Activated CD4-positive, CD25-positive, alpha-beta regulatory T cell treated with anti-CD3 and anti-CD28 coated beads, Interleukin-2, amount 50 U/mL, for 16 hours (primary cell): ENCODE measurements at regions not wholly inside any gene's neighbourhood (a gene's known extent, or its start where the extent isn't known, plus 50 kb on each side); places are given as distances from the start of the nearest gene placed in this dataset.
"Not testable (repeated sequence)": the region's sequence is repeated elsewhere in the genome, so short reads cannot be mapped to it uniquely, and the experiment has no call there.

Experiments used
- DNase-seq: peaks from one replicate; pipeline ENCODE4 v3.0.0-alpha.2; 2020; ENCODE audit warnings: low read depth, low spot score

DNA sequence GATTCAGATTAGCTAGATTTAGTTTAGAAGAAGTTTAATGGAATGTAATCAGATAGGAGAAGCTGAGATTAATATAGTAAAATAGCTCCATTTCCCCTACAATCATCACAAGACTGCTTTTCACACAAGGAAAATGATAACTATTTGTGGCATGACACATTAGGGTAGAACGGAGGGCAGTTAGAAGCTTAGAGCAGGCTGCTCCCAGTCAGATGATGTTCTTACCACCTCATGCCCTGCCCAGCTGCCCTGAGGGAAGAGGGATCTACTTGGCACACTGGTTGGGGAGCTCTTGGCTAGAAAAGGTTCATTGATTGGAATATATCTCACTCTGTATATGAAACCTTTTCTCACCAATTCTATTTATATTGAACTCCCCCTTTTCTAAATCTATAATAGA is 180.7 kb upstream of the IL15 start:
- no peak for DNase-seq

DNA sequence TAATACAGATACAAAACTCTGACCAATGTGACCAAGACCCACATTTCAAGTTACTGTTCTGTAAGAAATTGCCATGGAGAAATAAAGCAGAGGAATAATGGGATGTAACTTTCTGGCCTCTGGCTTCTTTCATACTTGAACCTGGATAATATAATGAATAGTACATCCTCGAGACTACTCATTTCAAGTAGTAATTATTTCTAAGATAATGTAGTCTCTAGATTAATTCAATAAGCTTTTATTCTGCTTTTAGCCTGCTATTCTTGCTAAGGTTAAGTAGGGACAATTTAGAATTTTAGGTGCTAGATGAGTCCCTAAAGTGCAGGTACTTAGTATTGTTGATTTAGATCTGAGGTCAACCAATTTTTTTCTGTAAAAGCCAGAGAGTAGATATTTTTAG is 178.7 kb upstream of the IL15 start:
- DNase-seq: no peak

DNA sequence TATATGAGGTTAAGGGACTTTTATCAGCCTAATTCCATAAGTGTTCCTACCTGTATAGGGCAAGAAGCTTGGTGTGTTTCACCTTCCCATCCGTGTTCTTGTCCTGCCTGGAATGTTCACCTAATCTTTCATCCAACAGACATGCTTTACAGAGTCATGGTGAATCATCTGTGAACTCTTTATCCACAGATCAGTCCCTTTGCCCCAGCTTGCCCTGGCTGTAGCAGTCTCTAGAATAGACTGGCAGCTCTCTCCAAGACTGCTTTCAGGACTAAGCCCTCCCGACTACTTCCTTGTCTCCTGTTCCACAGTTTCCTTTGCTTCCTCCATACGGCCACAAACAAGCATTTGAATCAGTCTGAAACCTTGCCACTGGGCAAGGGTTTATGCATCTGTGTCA is 177.9 kb upstream of the IL15 start:
- no peak for DNase-seq

DNA sequence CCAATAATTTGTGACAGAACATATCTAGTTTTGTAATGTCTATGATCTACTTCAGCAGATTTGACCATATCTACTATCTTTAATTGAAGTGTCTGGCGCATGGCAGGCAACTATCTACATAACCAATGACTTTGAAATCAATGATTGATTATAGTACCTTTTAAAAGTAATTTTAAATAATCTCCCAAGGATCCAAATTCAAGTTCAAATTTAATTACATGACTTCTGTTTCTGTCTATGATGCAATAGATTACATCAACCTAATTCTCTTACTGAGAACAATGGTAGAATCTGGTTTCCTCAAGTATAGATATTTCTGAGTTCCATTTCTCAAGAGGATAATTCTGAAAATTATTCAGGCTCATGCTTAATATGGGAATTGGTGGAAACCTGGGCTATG is 177.4 kb upstream of the IL15 start:
- no peak for DNase-seq

DNA sequence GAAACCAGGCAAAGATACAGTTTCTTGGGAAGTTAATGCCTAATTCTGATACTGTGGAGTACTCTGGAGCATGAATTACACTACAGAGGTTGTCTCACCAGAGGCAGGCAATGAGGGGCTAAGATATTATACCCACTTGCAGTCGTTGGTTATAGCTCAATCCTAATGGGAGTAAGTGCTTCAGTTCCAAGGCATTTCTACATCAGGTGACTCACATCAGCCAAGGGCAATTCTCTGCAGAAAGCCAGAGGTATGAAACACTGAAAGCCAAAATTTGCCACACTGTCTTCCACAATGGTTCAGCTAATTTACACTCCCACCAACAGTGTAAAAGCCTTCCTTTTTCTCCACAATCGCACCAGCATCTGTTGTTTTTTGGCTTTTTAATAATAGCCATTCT is 174.0 kb upstream of the IL15 start:
- no peak for DNase-seq

DNA sequence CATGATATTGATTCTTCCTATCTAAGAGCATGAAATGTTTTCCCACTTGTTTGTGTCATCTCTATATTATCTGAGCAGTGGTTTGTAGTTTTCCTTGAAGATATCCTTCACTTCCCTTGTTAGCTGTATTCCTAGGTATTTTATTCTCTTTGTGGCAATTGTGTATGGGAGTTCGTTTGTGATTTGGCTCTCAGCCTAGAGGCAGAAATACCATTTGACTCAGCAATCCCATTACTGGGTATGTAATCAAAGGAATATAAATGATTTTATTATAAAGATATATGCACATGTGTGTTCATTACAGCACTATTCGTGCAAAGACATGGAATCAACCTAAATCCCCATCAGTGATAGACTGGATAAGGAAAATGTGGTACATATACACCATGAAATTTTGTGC is 172.7 kb upstream of the IL15 start:
- DNase-seq: no peak

DNA sequence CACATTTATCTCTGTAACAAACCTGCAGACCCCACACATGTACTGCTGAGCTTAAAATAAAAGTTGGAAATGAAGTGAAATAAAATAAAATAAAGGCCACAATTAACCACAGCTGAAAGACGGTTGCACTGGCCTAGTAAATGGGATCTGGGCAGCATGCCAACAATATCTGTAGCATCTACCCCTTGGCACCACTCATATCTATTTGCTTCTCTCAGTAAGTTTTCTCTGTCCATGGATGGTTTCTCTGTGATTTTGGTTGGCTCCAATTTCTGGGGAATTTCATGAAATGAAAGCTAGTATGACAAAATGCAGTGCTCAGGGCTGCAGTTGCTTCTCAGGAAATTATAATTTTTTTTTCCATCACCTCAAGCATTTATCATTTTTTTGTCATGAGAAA is 172.0 kb upstream of the IL15 start:
- no peak for DNase-seq

DNA sequence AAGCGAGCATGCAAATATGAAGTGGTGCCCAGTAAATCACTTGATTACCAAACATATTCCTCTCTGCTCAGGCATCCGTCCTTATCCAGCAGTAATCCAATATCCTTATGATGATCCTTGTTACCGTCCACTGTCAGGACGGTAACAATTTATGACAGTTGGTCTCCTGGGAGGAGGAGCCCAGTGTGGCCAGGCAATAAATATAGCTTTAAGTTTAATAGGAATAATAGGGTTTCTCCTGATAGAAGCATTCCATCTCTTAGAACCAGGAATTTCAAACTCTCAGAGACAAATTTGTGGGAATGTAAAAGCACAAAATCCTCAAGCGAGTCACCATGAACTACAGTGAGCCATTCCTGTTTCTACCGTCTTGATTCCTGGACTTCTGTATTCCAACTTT is 171.2 kb upstream of the IL15 start:
- no peak for DNase-seq

DNA sequence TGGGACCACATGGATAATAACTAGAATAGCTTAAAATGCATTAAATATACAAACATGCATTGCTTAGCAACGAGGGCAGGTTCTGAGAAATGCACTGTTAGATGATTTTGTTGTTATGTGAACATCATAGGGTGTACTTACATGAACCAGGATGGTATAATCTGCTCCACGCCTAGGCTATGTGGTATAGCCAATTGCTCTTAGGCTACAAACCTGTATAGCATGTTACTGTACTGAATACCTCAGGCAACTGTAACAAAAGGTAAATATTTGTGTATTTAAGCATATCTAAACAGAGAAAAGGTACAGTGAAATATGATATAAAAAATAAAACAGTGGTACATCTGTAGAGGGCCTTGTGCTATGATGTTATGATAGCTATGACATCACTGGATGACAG is 169.2 kb upstream of the IL15 start:
- DNase-seq: no peak

DNA sequence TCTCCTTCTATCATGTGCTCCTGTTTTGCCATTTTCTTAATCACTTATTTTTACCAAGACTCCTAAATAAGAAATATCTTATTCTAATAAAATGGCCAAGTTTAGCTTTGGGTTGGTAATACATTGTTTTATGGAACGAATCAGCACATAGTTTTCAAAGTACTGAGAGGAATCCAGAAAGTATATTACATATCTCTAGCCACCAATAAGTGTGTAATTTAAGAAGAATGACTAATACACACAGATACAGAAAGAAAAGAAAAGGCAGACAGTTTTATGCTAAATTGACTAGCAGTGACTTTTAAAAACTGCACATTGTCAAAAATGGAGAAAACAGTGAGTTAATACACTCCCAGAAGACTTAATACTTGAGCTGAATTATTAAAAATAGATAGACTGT is 167.0 kb upstream of the IL15 start:
- DNase-seq: no peak

DNA sequence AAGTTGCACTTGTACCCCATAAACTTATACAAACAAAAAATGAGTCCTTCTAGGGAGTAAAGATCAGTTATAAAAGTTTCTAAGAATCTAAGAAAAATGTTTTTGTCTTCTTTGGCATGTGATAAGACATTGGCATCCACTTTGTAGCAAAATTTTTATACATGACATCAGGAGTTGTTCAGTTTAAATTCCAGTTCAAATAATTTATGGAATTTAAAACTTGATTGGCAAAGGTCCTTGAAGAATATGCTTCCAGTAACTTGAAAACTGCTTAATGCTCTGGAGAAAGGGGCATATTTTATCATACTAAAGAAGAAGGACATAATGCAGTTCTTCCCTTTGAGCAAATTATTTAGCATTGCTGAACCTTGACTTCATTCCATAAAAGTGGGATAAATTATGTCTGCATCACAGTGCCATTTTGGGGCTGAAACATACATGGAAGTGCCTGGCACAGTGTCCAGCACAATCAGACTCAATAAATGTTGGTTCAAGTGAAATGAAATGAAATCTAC is 163.3 kb upstream of the IL15 start:
- no peak for DNase-seq

DNA sequence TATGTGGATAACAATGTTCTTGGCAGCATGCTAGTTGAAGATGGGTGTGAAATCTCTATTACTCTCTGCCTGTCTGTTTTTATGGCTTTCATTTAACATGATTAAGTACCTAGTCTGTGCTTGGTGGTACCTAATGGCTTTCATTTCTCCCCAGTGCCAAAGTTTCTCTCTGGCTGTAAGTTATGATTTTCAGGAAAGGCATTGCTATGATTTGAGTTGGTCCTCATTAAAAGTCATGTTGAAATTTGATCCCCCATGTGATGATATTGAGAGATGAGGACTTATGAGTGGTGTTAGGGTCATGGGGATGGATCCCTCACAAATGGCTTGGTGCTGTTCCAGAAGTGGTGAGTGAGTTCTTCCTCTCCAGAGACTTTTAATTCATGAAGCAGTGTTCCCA is 162.4 kb upstream of the IL15 start:
- no peak for DNase-seq

DNA sequence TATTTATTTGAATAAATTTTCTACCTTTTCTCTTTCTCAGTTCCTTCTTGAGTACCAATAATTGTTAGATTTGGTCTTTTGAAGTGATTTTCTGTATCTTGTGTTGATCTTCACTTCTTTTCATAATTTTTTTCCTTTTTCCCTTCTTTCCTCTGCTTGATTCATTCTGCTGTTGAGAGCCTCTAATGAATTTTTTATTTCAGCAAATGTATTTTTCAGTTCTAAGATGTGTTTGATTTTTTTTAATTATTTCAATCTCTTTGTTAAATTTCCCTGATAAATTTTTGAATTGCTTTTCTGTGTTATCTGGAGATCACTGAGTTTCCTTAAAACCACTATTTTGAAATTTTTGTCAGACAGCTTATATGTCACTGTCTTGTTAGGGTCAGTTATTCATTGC is 155.4 kb upstream of the IL15 start:
- DNase-seq: no peak

DNA sequence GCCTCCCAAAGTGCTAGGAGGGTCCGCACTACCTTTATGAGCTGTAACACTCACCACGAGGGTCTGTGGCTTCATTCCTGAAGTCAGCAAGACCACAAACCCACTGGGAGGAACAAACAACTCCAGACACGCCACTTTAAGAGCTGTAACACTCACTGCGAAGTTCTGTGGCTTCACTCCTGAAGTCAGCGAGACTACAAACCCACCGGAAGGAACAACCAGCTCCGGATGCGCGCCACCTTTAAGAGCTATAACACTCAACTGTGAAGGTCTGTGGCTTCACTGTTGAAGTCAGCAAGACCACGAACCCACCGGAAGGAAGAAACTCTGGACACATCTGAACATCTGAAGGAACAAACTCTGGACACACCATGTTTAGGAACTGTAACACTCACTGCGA is 152.1 kb upstream of the IL15 start:
- not testable (repeated sequence) for DNase-seq

DNA sequence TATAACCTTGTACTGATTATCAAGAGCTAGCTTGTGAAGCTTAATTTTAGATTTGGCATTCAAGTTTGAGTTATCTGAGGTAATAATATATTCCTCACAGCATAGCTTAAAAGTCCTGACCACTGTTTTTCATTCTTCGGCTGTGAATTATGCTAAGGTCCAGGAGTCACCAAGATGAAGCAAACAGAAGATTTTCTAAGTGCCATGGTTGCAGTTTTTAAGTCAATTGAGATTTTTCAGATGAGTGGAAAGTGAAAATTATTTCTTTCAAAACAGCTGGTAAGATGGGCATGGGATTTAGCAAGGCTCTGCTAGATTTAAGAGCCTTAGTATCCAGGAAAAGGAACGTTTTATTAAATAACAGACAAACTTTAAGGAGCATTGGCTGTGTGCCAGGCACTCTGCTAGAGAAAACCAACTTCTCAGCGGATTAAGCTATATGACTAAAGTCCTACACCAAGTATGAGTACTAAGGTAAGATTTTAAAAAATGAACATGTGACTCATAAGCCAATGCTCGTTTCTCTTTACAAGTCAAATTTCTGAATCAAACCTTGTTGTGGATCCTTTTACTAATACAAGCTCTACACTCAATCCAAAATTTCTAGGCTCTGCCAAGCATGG is 149.9 kb upstream of the IL15 start:
- DNase-seq: no peak

DNA sequence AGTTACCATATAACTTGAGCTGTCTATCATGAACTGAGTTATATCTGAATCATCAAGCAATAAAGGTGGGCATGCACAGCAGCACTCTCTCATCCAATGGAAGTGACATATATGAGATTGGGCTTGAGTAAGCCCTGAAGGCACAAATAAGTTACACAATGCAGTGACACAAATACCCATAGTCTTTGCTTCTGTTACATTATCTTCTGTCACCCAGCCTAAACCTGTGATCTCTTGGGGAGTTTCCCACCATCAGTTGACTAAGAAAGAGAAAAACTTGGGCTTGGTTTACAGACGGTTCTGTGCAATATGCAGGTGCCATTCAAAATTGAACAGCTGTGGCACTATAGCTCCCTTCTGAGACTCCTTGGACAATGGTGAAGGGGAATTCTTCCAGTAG is 138.8 kb upstream of the IL15 start:
- no peak for DNase-seq

DNA sequence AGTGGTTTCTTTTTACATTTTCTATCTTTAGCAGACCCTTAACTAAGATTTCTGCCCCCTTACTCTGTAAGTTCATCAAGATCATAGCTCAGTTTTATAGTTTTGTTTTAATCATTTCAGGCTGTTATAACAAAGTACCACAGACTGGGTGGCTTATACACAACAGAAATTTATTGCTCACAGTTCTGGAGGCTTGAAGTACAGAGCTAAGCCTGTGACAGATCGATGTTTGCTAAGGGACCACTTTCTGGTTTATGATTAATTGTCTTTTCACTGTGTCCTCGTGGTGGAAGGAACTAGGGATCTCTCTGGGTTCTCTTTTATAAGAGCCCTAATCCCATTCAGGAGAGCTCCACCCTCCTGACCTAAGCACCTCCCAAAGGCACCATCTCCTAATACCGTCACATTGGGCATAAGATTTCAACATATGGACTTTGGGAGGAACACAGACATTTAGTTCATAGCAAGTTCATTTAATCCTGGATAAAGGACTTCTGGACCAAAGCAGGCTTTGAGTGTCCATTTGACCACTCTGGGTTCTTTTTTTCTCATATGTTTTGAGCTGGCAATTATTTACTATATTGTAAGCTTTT is 137.0 kb upstream of the IL15 start:
- DNase-seq: no peak

DNA sequence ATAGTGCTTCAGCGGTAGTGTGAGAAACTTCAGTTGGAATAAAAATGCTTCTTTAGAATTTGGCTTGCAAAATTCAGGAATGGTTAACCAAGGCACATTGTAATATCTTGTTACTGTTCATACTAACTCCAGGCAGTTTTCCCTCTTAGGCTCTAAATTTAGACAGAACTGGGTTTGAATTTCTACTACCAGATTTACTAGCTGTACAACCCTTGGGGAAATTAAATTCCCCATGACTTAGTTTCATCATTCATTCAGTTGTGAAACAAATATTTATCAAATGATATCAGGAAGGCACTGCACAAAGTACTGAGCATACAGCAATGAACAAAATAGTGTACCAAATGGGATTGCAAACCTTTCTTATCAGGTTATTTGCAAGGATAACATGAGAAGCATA is 135.0 kb upstream of the IL15 start:
- no peak for DNase-seq

DNA sequence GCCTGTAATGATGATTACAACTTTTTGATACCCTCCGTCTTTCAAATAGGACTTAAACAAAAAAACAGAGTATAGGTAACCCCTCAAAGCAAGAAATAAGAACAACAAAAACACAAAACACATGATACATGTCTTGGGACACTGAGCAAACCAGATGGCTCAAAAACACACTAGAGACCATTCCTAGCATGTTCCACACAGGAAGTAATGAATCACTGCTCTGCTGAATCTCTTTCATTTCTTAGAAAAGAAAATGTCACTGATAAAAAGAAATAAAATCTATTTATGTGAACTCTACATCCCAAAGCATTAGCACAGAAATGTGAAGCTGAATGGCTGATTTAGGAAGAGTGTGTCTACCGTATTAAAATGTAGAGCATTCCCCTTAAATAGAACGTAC is 134.5 kb upstream of the IL15 start:
- DNase-seq: no peak

DNA sequence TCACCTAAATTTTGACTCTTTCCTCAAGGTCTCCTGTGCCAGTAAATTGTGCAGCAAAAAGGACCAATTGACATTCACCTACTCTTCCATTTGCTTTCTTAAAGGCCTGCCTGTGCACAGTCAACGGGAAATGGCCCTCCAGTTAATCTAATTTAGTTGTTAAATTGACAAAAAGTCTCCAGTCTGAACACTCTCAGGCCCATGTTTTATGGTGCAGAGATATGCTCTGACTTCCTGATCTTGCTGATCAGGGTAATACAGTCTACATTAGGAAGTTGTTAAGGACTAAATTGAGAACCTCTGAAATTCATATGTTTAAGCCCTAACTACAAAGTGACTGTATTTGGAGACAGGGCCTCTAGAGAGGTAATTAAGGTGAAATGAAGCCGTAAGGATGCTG is 133.6 kb upstream of the IL15 start:
- no peak for DNase-seq

DNA sequence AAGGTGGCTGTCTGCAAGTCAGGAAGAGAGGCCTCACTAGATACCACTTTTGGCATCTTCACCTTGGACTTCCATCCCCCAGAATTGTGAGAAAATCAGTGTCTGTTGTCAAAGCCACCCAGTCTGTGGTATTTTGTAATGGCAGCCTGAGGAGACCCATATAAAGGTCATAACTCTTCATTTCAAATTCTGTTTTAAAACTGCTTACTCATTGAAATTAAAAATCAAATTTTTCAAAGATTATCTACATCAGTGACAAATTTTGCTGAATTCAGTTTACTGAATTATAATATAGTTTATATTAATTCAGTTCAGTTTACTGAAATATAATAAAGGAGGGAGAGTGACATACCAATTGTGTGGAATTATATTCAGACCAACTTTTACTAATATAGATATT is 133.1 kb upstream of the IL15 start:
- no peak for DNase-seq

DNA sequence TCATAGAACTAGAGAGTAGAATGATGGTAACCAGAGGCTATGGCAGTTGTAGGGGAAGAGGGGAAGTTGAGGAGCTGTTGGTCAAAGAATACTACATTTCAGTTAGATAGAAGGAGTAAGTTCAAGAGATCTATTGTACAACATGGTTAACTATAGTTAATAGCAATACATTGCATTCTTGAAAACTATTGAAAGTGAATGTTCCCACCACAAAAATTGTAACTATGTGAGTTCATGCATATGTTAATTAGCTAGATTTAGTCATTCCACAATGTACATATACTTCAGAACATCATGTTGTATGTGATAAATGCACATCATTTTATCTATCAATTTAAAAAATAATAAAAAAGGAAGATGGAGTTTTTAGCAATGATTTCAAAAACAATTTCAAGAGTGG is 125.3 kb upstream of the IL15 start:
- DNase-seq: no peak

DNA sequence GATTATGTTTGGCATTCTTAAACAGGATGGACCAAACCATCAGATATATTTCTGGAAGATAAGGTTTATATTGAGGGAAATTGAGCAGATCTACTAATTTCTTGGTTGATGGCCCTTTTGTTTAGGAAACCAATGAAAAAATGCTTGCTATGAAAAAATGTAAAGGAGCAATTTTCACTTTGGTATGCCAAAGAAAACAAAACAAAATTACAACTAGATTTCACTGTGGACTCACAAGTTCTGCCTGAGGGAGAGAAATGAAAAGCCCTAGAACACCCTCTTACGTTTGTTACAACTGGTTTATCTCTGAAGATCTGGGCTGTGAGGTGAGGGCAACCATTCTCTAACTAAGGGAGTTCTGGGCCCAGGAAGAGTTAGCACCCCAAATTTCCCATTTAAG is 122.5 kb upstream of the IL15 start:
- DNase-seq: no peak

DNA sequence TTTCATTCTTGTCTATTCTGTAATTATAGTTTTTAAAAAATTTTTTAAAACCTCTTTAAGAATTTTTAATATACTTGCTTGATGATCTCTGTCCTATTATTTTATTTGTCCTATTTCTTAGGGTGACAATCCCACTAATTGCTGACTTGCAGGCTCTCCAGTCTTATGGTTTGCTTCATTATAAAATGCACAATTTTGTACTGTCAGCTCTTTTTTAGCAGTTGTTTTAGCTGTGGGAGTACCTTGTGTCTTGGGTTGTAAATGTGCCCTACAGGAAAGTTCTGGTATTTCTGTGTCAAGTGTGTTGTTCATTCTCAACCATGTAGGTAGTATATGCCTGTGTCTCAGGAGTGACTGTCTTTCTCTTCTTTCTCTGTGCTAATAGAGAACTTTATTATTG is 118.2 kb upstream of the IL15 start:
- DNase-seq: no peak
